Amniotic stem cell (primary cell): ENCODE measurements at regions not wholly inside any gene's neighbourhood (a gene's known extent, or its start where the extent isn't known, plus 50 kb on each side); places are given as distances from the start of the nearest gene placed in this dataset.
"Not testable (repeated sequence)": the region's sequence is repeated elsewhere in the genome, so short reads cannot be mapped to it uniquely, and the experiment has no call there.

ENCODE experiments used
- DNase-seq: peaks from one replicate; lab custom pipeline; 2025; lab: John Stamatoyannopoulos, UW

- DNase-seq: not testable (repeated sequence)
Measured at GRCh38 chr1:30204916-30205315, 518.5 kb downstream of the MATN1 start.

GRCh38 chr1:30201015-30201414 lies 522.4 kb downstream of the MATN1 start:
- no peak for DNase-seq

DNA sequence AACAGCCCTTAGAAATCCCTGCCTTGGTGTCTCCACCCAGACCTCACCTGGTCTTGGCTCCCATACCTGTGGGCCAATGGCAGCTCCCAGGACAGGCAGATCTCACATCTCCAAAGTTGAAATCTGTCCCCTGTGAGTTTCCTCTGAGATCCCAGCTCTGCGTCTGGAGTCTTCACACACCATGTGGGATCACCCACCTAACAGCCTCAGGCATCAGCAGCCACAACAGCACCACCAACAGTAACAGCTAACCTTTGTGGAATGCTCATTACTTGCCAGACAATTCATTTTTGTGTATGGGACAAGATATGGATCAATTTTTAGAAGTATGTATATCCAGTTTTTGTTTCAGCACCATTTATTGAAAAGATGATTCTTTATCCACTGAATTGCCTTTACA lies 523.2 kb downstream of the MATN1 start:
- DNase-seq: no peak

GRCh38 chr1:30199563-30199962 lies 523.8 kb downstream of the MATN1 start:
- DNase-seq: no peak

DNA sequence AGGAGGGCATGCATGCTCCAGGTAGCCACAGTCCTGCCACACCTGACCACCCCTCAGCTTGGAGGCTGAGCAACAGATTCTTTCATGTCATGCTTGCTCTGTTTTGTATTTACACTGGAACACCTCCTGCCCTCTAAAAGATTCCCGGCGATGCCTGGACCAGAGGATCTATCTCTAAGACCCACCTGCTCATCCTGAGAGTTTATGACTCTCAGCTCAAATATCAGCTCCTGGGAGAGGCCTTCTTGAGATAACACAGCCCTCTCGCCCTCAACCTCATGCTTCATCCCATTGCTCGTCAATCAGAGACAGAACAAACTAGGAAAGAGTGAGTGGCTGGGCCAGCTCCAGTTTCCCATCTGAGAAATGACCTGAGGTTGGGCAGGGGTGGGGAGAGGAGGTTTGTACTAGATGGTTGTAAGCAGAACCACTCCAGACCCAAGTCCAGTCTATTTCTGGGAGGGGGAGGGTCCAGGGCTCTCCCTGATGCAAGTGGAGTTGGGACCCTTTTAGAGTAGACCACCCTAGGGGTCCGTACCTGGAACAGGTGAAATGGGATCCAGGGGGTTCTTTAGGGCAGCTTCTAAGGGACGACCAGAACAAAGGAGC lies 524.5 kb downstream of the MATN1 start:
- no peak for DNase-seq

GRCh38 chr1:30198451-30198760 lies 525.0 kb downstream of the MATN1 start:
- DNase-seq: no peak

DNA sequence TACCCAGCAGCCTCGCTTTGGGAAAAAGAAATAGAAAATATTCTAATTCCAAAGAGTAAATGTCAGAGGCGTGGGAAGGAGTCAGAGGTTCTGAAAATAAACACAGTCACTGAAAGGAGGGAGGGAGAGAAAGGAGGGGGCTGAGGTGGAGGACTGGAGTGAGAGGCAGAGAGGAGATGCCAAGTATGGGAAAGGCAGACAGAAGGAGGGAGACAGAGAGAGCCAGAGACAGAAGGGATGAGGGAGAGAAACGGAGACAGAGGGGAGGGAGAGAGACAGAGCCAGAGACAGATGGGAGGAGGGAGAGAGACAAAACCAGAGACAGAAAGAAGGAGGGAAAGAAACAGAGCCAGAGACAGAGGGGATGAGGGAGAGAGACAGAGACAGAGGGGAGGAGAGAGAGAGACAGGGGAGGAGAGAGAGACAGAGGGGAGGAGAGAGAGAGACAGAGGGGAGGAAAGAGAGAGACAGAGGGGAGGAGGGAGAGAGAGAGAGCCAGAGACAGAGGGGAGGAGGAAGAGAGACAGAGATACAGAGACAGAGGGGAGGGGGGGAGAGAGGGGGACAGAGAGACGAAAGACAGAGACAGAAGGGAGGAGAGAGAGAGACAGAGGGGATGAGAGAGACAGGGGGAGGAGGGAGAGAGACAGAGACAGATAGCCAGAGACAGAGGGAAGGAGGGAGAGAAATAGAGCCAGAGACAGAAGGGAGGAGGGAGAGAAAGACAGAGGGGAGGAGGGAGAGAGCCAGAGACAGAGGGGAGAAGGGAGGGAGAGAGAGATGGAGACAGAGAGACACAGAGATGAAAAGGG lies 525.5 kb downstream of the MATN1 start:
- DNase-seq: no peak

GRCh38 chr1:30196872-30197638 lies 526.3 kb downstream of the MATN1 start:
- no peak for DNase-seq

GRCh38 chr1:30196457-30196856 lies 526.9 kb downstream of the MATN1 start:
- no peak for DNase-seq

DNA sequence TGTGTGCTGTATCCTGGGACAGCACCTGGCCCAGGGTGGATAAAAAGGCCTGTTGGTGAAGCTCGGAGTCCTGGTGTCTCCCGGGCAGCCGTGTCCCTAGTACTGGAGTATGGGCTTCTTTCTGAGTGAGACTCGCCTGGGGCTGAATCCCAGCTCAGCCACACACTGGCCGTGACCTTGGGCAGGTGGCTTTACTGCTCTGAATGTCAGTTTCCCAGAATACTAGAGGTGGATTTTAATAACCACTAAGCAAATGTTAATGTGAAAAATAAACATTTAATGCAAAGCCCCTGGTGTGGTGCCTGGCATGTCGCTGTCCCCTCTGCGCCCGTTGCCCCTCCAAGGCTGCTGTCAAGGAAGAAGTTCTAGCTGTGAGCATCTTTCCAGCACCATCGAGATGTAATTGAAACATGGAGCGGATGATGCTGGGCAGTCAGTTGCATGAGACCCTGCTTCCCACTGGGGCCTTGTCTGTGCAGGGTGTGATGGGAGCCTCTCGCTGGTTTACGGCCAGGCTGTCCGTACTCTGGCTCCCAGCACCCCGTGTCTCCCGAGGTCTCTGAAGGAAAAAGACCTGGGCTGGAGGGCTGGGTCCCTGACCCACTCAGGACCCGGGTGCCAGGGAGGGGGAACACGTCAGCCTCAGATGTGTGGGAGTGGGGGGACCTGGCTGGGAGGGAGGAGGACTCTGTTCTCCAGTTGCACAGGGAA lies 527.8 kb downstream of the MATN1 start:
- DNase-seq: no peak

DNA sequence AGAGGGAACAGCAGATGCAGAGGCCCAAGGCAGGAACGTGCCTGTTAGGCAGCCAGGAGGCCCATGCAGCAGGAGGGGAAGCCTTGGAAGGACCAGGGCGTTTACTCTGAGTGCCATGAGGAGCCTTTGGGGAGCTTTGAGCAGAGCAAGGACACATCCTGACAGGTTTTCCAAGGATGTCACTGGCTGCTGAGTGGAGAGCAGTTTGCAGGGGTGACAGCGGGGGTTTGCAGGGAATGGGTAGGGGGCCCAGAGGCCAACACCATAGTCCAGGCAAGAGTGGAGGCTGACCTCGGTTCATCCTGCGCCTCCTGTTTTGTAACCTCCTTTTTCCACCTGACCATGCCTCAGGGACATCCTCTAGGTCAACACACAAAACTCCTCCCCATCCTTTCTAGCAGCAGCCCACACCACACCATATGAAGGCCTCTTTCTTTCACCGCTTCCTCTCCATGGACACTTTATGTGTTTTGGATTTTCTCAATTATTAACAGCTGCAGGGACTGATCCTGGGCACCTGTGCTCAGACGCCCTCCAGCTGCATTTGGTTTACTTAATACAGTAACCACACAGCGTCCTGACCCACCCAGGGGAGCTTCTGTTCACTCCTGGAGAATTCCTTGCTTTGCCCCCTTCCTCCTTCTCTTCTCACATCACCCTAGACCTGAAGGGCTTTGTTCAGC lies 528.5 kb downstream of the MATN1 start:
- no peak for DNase-seq

DNA sequence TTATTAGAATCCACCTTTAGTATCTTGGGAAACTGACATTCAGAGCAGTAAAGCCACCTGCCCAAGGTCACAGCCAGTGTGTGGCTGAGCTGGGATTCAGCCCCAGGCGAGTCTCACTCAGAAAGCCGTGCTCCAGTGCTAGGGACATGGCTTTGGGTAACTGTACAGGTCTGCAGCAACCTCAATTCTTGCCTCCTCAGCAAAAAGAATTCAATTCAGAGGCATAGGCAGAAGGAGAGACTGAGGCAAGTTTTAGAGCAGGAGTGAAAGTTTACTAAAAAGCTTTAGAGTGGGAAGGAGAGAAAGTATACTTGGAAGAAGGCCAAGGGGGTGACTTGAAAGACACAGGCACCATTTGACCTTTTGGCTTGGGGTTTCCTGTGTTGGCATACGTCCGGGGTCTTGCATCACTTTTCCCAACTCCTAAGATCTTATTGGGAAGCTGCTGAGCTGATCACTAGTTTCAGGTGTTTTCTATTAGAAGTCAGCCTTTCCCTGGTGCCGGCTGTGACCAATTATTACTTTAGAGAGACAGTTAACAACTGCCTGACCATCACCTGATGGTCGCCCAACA lies 529.3 kb downstream of the MATN1 start:
- DNase-seq: no peak

DNA sequence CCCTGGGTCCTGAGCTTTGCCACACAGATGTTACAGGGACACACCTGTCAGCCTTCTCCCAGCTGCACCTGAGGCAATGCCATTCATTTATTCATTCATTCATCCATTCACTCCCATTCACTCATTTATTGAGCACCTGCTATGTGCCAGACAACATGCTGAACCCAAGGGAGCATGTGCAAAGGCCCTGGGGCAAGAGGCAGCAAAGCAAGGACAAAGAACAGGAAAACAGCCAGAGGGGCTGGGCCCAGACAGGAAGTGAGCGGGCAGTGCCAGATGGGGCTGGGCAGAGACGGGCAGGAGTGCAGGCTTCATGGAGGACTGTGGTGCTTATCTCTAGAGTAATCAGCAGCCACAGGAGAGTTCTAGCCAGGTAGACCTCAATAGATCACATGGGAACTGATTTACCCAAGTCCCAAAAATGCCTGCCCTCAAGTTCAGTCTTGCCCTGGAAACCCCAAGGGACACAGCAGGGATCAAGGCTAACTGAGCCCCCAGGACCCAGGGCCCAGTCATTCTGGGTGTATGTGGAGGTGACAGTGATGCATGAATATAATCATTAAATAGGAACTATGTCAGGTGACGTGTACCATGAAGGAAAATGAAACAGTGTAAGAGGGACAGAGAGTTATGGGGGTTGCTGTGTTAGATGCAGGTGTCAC lies 530.3 kb downstream of the MATN1 start:
- DNase-seq: no peak

- peak; percentile 10 for DNase-seq
Measured at GRCh38 chr1:30191154-30191702, 532.2 kb downstream of the MATN1 start.

DNA sequence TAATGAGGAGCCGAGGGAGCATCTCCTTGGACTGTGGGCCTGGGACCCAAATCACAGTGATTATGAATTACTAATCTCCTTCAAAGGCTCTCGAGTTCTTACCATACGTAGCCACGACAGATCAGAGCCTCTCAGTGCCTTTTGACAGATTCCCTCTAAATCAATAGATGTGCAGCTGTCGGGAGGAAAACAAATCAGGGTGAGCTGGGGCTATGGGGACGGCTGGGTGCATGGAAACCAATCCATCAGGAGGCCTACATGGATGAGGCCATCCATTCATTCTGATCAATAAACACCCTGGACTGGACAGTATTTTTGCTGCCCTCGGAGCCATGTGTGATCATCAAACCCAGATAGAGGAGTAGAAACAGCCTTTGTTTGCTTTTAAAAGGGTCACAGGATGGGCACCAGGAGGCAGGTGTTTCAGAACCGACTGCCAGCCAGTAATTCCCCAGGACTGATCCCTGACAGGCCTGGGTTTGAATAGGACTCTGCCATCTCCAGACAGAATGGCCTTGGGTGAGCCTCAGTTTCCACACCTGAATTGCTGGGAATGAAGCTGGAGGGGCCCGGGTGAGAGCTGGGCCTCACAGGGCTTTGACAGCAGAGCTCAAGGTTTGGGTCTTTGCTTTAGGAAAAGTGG lies 532.8 kb downstream of the MATN1 start:
- no peak for DNase-seq

GRCh38 chr1:30189818-30190500 lies 533.4 kb downstream of the MATN1 start:
- no peak for DNase-seq

DNA sequence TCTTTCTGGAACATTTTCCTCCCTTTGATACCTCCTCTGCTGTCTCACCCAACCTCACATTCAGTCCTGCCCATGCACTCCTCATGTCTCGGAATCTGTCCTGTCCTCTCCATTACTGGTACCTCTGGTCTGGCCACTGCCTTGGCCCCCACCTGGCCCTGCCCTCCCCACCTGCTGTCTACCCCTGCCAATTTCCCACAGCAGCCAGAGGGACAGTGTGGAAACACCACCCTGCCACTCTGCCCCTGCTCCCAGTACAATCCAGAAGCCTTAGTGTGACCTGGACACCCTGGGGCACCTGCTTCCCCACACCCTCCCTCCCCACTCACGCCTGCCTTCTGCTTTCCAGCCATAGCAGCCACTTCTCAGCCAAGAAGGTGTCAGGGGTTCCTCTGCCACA lies 534.4 kb downstream of the MATN1 start:
- DNase-seq: no peak

GRCh38 chr1:30188329-30188728 lies 535.1 kb downstream of the MATN1 start:
- DNase-seq: no peak

DNA sequence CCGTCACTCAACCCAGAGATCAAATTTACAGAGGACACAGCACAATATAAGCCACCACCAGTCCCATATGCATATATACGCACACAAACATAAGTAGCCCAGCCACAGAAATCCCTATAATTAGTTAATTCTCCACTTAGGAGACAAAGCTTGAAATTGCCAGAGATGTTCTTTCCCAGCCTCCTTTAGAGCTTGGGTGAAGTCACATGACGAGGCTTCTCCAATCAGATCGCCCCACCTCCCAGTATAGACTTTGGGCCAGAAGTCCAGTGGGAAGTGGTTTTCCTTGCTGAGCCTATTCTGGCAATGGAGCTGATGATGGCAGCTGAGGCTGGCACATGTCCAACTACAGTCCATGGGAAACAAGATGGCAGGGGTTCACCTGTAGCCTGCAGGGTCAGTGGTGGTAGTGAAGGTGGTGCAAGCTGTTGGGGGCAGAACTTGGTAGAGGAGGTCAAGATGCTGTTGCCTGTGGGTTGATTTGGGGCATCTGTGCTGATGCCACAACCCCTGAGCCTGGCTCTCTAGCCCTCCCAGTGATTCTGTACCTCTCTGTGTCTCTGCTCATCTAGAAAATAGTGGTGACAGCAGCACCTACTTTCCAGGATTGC lies 535.9 kb downstream of the MATN1 start:
- no peak for DNase-seq
